Mucosa of stomach (tissue), 1 donor: ENCODE measurements at regions not wholly inside any gene's neighbourhood (a gene's known extent, or its start where the extent isn't known, plus 50 kb on each side); places are given as distances from the start of the nearest gene placed in this dataset.

Source experiments
- H3K27me3 ChIP-seq: one replicate; pipeline ENCODE4 v1.7.0; 2013; ENCODE audit warnings: mild to moderate bottlenecking, low read length; ENCODE audit not compliant: control insufficient read depth, insufficient read depth
- H3K36me3 ChIP-seq: one replicate; pipeline ENCODE4 v1.7.0; 2013; ENCODE audit warnings: low read length; ENCODE audit not compliant: control insufficient read depth, insufficient read depth
- H3K4me1 ChIP-seq: one replicate; pipeline ENCODE4 v1.7.0; 2013; ENCODE audit warnings: mild to moderate bottlenecking, low read length; ENCODE audit not compliant: control insufficient read depth, insufficient read depth
- H3K4me3 ChIP-seq: one replicate; pipeline ENCODE4 v1.7.0; 2013; ENCODE audit warnings: low read length
- H3K9ac ChIP-seq: one replicate; pipeline ENCODE4 v1.7.0; 2013; ENCODE audit warnings: mild to moderate bottlenecking, low read length, moderate library complexity
- H3K9me3 ChIP-seq: one replicate; pipeline ENCODE4 v1.7.0; 2013; ENCODE audit warnings: mild to moderate bottlenecking, low read length, moderate library complexity; ENCODE audit not compliant: control insufficient read depth
- donor health status: Pancreatic carcinoma.

DNA sequence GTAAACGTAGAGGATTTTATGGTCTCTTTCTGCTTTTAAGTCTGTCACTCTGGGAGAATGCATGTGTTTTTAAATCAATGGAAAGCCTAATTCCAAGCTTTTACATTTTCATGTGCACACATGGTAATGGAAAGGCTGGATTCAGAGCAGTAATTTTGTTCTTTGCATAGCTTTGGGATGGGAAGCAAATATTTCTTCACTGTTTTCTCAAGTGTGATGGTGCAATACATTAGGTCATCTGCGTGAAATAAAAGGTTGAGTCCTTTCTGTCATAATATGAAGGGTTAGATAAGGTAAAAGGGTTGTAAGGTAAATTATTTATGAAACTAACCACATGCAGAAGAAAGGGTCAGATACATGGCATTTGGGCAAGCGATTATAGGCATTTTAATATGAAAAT is 88.2 kb upstream of the NR3C1 start:
- no peak overlapping the region for H3K9ac ChIP-seq
- no peak overlapping the region for H3K4me3 ChIP-seq
- H3K27me3 ChIP-seq = no peaks in the 10 kb centered on the region
- no peaks in the 10 kb centered on the region for H3K4me1 ChIP-seq
- no peaks in the 10 kb centered on the region for H3K9me3 ChIP-seq
- no peaks in the 10 kb centered on the region for H3K36me3 ChIP-seq

DNA sequence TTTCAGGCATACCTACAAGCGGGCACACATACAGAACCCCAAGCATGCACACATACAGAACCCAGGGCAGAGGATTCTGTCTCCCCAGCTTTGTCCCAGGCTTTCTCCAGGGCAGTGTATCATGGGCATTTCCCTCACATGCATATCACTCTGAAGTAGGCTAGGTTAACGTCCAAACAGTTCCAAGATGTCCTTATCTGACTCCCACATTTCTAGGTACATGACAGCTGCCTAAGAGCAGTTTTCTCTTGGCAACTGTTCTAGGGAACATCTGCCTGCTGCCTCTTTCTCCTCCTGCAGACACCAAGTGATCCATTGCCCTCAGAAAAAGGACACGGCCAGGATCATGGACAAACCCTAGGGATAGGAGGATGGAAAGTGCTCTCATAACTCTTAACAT is 84.9 kb upstream of the NR3C1 start:
- Histone ChIP-seq H3K36me3 (no peaks in the 10 kb centered on the region), H3K4me3 (no peak overlapping the region), H3K27me3 (no peaks in the 10 kb centered on the region), H3K9ac (no peak overlapping the region), H3K9me3 (no peaks in the 10 kb centered on the region), H3K4me1 (no peaks in the 10 kb centered on the region)

DNA sequence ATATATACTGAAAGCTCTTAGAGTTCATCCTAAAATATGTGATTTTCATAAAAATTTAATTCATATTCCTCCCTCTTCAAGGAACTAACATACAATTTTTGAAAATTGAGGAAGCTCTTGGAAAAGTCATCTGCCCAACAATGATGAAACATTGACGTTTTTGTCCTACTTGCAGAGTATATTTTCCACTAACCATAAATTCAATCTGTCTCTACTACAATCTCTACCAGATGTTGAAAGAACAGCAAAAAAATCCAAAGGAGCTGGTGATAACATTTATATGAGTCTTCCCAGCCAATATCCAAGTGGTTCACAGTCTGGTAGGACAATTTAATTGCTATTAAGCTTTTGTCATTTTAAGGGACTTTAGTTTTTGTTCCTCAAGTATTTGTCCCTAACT is 81.1 kb upstream of the NR3C1 start:
- H3K4me1 ChIP-seq = no peaks in the 10 kb centered on the region
- no peaks in the 10 kb centered on the region for H3K9me3 ChIP-seq
- no peak overlapping the region for H3K9ac ChIP-seq
- no peak overlapping the region for H3K4me3 ChIP-seq
- no peaks in the 10 kb centered on the region for H3K36me3 ChIP-seq
- no peaks in the 10 kb centered on the region for H3K27me3 ChIP-seq

DNA sequence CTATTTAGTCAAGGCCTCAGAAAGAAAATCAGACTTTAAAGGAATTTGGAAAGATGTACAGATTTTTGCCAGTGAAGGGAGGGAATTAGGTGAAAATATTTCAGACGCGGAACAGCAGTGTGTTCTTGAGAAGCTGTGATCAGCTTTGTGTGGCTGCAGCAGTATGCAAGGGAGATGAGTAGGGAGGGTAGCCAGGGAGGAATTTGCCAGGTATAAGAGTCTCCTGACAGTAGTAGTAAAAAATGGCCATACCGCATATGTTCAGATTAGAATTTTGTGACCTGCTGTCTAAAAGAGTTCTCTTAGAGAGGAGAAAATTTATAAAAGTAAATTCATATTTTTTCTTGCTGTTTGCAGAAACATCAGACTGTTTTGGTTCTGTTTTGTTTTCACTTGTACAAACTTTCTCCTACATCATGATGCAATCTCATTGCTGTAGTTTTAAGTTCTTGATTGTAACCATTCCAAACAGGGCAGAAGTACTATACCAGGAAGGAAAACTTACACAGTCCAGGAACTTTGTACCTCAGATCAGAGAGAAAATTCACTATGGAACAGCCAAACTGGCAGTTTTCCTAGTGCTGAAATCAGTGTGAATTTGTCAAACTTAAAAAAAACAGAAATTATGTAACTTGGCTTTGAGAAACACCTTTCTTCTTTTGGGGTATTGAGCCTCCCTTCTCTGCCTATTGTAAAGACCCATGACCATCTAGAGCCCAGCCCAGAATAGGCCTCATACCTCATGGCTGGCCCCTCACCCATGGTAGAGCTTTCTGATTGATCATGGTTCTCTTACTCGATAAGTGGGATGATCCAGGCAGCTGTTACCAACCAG is 78.4 kb upstream of the NR3C1 start:
- Histone ChIP-seq H3K36me3 (no peaks in the 10 kb centered on the region), H3K4me1 (no peaks in the 10 kb centered on the region), H3K4me3 (no peak overlapping the region), H3K27me3 (no peaks in the 10 kb centered on the region), H3K9ac (no peak overlapping the region), H3K9me3 (no peaks in the 10 kb centered on the region)

DNA sequence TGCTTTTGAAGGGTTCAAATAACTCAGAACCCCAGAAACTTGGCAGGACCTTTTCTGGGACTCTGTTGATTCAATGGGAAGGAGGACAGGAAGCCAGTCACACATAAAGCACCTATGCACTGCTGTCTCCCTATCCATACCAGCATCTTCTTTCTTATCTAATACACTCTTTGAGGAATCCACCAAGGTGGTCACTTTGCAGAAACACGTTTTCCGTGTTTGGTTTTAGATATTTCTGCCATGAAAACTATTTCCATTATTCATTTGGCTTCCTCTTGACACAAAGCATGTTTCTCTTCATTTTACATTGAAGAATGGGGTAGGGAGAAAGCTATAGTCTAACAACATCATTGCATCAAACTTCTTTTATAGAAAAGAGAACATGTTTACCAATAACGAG is 76.5 kb upstream of the NR3C1 start:
- no peaks in the 10 kb centered on the region for H3K9me3 ChIP-seq
- no peak overlapping the region for H3K4me3 ChIP-seq
- no peaks in the 10 kb centered on the region for H3K36me3 ChIP-seq
- H3K27me3 ChIP-seq = no peaks in the 10 kb centered on the region
- H3K4me1 ChIP-seq = no peaks in the 10 kb centered on the region
- no peak overlapping the region for H3K9ac ChIP-seq

DNA sequence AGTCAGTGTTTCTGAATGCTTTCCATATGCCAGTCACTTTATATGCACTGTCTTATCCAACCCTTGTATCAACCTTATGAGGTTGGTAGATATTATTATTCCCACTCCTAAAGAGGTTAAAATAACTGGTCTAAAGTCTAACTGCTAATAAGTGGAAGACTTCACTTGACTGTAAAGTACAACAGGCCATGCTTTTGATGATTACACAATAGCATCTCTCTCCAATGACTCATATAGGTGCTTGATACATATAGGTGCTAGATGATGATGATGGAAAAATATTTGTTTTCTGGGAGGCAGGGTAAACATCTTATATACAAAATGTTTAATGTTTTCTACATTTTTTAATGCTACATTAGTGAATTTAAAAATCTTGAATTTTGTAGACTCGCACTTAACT is 75.9 kb upstream of the NR3C1 start:
- Histone ChIP-seq H3K4me1 (no peaks in the 10 kb centered on the region), H3K4me3 (no peak overlapping the region), H3K9me3 (no peaks in the 10 kb centered on the region), H3K36me3 (no peaks in the 10 kb centered on the region), H3K27me3 (no peaks in the 10 kb centered on the region), H3K9ac (no peak overlapping the region)

DNA sequence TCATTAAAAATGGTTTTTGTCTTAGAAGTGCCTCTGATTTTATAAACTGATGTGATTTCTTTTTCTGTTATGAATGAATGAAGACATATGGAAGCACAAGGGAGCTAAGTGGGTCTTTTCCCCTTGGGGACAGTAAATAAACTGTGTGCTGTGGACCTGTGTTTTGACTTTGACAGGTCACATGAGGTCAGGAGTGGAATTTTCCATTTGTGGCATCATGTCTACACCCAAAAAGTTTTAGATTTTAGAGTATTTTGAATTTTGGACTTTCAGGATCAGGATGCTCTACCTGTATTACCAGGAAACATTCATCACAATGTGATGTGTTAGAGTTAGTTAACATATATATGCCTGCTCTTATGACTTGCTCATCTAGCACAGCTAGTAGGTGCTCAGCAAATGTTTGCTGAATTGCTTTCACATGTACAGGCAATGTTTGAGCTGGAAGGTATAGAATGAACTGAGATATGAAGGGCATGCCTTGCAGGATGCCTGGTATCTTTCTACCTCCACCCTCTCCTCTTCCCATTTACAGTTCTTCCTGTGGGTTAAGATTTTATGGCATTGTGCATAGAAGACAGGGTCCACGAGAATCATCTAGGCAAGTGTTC is 73.2 kb upstream of the NR3C1 start:
- H3K9ac ChIP-seq = no peak overlapping the region
- H3K4me3 ChIP-seq = no peak overlapping the region
- H3K36me3 ChIP-seq = no peaks in the 10 kb centered on the region
- no peaks in the 10 kb centered on the region for H3K27me3 ChIP-seq
- H3K9me3 ChIP-seq = no peaks in the 10 kb centered on the region
- H3K4me1 ChIP-seq = no peaks in the 10 kb centered on the region

DNA sequence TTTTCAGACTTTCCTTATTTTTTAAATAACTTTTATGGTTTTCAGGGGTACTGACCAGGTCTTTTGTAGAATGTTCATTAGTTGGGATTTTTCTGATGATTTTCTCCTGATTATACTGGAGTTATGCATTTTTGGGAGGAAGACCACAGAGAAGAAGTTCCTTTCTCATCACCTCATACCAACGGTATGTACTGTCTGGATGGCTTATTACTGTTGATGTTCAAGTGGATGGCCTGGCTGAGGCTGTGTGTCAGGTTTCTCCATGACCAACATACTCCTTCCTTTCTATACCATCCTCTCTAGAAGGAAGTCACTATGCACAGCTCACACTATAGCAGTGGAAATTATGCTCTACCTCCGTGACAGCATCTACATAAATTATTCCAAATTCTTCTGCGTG is 71.1 kb upstream of the NR3C1 start:
- H3K4me3 ChIP-seq = no peak overlapping the region
- H3K9me3 ChIP-seq = no peaks in the 10 kb centered on the region
- H3K4me1 ChIP-seq = no peaks in the 10 kb centered on the region
- H3K36me3 ChIP-seq = no peaks in the 10 kb centered on the region
- no peak overlapping the region for H3K9ac ChIP-seq
- H3K27me3 ChIP-seq = no peaks in the 10 kb centered on the region

DNA sequence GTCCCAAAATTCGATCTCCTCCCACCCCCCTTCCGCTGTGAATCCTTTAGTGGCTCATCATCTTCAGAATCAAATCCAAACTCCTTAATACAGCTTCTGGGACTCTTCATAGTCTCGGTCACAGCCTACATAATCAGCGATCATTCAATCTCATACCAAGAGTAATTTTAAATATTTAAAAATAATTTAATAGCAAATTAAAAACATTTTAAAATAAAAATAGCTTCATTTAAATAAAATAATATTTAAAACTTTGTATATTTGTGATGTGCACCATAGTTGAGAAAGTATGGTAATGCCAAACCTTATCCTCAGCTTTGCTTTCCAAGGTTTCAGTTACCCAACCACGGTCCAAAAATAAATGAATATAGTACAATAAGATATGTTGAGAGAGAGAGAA is 70.0 kb upstream of the NR3C1 start:
- no peak overlapping the region for H3K4me3 ChIP-seq
- H3K9ac ChIP-seq = no peak overlapping the region
- no peaks in the 10 kb centered on the region for H3K9me3 ChIP-seq
- no peaks in the 10 kb centered on the region for H3K36me3 ChIP-seq
- no peaks in the 10 kb centered on the region for H3K4me1 ChIP-seq
- H3K27me3 ChIP-seq = no peaks in the 10 kb centered on the region

DNA sequence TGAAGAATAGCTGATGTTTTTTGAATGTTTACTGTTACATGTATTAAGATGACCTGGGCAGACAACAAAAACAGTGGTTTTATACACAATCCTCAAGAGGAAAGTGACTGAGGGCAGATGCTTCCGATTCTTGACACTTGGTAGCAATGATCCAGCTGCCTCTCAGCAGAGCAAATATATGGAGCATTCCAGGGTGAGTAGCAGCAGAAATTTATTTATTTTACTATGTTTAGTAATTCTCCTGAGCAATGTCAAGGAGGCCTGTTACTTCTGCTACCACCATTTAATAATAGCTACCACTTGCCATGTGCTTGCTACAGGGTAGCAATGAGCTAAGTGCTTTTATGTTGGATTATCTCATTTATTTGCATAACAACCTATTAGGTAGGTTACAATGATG is 69.1 kb upstream of the NR3C1 start:
- H3K9ac ChIP-seq = no peak overlapping the region
- no peak overlapping the region for H3K4me3 ChIP-seq
- no peaks in the 10 kb centered on the region for H3K36me3 ChIP-seq
- H3K9me3 ChIP-seq = no peaks in the 10 kb centered on the region
- H3K27me3 ChIP-seq = no peaks in the 10 kb centered on the region
- H3K4me1 ChIP-seq = no peaks in the 10 kb centered on the region

DNA sequence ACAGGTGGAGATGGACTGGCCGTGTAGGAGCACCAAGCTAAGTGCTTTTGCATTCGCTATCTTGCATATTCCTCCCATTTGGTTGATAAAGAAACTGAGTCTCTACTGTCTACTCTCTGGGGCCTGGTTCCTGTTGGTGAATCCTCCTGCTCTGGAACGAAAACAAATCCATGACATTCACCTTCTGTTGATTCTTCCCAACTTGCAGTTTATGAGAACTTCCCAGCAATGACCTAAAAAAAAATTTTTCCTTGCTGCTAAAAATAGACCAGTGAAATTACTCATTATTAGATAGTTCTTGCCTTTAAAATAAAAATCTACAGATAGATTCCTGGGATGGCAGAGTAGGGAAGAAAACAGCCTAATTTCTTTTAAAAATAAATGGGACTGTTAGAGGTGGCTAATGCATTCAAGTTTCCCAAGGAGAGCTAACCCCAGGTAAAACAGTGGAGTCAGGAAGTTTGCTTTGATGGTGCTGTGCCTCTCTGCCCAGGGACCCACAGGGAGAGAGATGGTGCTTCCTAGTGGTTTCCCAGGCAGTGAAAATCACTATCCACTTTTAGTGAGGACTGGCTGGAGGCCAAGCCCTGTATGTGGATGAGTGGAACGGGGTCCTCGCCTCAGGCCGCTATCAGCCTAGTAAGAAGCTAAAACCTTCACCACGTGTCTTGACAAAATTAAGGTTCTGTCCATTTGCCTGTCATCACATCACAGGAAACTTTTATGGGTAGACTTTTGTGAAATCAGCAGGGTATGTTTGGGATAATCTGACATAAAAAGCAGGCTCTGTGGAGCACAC is 68.4 kb upstream of the NR3C1 start:
- Histone ChIP-seq H3K27me3 (no peaks in the 10 kb centered on the region), H3K36me3 (no peaks in the 10 kb centered on the region), H3K4me1 (no peaks in the 10 kb centered on the region), H3K4me3 (no peak overlapping the region), H3K9me3 (no peaks in the 10 kb centered on the region), H3K9ac (no peak overlapping the region)

DNA sequence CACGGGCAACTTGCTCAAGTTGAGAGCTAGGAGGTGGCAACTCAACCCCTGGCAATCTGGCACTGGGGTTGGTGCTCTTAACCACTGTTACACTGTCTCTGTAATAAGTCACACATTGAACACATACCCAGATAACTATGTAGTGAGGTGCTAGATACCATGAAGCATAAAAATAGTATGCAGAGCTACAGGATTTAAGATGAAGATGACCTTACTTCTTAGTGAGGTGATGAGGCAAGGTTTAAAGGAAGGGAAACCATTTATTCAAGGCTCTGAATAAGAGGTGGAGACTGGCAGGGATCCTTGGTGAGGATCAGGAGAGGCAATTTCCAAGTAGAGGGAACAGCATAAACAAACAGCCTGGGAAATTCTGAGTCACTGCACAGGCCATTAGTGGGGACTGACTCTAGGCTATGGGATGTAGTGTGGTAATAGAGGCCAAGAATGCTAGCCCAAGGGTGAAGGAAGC is 67.6 kb upstream of the NR3C1 start:
- H3K4me1 ChIP-seq = no peaks in the 10 kb centered on the region
- no peaks in the 10 kb centered on the region for H3K36me3 ChIP-seq
- no peak overlapping the region for H3K9ac ChIP-seq
- H3K9me3 ChIP-seq = no peaks in the 10 kb centered on the region
- no peaks in the 10 kb centered on the region for H3K27me3 ChIP-seq
- no peak overlapping the region for H3K4me3 ChIP-seq
